IPS-NIHi7 (cell line): ENCODE measurements at regions not wholly inside any gene's neighbourhood (a gene's known extent, or its start where the extent isn't known, plus 50 kb on each side); places are given as distances from the start of the nearest gene placed in this dataset.
"Not testable (repeated sequence)": the region's sequence is repeated elsewhere in the genome, so short reads cannot be mapped to it uniquely, and the experiment has no call there.

Experiments used
- DNase-seq: peaks from one replicate; pipeline ENCODE4 v3.0.0; 2012; ENCODE audit warnings: mixed read lengths; ENCODE audit errors: extremely low spot score

DNA sequence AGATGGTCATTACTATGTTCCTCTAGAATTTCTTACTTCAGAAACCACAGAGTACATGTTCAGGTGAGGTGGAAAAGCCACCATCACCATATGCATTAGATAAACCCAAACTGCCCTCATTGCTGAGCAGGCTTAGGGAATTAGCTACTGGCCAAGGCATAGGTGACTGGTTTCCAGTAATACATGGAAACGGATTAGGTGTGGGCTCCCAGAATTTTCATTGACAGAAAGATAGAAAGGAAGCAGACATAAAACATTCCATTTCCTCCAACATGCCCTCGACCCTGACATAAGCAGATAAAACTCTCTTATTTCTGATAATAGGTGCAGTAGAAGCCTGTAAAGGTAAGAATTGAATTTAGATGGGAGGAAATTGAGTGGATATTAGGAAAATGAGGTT is 1466.1 kb downstream of the SUCLG1 start:
- no peak for DNase-seq

DNA sequence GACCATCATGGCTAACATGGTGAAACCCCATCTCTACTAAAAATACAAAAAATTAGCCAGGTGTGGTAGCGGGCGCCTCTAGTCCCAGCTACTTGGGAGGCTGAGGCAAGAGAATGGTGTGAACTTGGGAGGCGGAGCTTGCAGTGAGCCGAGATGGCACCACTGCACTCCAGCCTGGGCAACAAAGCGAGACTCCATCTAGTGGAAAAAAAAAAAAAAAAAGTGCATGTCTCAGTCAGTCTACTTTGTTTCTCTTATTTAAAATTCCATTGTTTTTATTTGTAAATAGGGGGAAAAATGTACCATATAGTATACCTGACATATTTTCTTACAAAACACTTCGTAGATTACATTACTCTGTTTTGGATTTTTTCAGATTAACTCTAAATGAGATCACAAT is 1471.4 kb downstream of the SUCLG1 start:
- not testable (repeated sequence) for DNase-seq

DNA sequence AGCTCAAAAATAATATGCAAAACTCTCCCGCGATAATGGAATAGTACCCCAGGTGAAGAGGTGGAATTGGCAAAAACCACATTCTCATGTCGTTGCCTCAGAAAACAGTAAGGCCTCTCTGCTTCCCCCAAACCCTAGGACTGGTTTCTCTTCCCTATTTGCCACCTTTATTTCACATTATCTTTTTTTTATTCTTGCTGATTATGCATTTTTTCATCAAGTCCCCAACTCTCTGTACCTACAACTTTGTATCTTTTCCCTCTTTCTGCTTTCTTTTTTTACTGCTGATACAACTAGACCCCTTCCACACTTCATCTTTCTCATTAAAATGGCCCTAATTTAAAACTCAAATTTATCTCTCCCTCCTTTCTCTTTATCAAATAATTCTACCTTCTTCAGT is 1472.2 kb downstream of the SUCLG1 start:
- DNase-seq: no peak

DNA sequence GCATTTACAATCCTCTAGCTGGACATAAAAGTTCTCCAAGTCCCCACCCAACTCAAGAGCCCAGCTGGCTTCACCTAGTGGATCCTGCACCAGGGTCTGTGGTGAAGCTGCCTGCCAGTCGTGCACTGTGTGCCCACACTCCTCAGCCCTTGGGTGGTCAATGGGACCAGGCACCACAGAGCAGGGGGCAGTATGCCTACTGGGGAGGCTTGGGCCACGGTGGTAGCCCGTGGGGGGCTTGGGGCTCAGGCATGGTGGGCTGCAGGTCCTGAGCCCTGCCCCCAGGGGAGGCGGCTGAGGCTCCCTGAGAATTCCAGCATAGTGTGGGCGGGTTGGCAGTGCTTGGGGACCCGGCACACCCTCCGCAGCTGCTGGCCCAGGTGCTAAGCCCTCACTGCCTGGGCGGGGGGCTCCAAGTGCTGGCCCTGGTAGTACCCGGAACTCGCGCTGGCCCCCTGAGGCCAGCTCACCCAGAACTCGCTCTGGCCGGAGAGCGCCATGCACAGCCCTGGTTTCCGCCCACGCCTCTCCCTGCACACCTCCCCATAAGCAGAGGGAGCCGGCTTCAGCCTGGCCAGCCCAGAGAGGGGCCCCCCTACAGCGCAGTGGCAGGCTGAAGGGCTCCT is 1473.4 kb downstream of the SUCLG1 start:
- DNase-seq: no peak

DNA sequence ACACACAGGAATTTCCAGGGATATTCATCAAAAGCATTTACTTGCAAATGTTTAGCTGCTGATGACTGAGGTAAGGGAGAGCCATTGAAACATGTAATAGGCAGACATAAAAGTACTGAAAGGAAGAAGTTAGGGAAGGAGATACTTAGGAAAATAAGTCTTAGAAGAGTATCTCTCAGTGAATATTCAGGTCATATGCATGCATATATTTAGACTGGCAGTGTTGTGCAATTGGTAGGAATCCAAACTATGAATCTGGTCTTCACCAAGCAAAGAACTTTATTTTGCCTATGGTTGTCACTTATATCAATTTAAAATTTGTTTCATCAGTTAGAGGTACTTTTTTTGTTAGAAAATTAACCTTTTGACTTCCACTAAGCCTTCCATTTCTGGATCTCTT is 1490.7 kb downstream of the SUCLG1 start:
- no peak for DNase-seq

DNA sequence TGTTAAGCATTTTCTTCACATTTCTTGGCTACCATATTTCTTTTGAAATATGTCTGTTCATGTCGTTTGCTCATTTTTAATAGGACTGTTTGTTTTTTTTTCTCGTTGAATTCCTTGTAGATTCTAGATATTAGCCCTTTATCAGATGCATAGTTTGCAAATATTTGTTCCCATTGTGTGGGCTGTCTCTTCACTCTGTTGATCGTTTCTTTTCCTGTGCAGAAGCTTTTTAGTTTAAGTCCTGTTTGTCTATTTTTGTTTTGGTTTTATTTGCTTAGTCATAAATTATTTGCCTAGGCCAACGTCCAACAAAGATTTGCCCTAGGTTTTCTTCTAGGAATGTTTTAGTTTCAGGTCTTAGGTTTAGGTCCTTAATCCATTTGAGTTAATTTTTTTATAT is 1494.7 kb downstream of the SUCLG1 start:
- DNase-seq: no peak

DNA sequence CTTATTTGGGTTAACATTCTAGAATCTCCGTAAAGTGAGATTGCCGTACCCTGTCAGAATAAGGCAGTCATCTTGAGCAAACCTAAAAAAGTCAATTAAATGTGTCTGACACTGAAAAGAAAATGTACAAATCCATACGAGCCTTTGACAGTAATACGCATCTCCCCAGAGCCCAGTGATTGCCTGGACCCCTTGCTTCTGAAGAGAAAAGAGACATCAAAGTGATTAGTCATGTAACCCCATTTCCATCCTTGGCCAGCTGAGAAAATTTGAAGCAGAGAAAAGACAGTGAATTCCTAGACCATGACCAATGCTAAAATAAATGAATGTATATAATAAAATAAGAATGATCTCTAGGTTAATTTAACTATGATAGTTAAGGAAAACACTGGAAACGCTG is 1499.4 kb downstream of the SUCLG1 start:
- no peak for DNase-seq

DNA sequence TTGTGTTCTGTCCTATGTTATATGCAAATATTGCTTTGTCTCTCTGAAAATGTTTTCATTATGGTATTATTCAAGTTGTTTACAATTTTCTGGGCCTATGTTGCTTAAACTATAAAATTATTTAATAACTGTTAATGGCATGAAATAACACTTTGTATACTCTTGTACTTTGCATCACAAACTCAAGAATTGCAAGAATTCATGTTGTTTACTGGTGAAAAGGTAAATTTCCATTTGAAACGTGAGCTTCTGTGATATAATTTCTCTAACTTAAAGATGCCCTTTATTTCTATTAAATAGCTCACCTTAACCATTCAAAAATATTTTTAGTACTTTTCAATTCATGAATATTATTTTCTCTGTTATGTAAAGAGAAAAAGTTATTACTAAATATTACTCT is 1504.2 kb downstream of the SUCLG1 start:
- DNase-seq: no peak

DNA sequence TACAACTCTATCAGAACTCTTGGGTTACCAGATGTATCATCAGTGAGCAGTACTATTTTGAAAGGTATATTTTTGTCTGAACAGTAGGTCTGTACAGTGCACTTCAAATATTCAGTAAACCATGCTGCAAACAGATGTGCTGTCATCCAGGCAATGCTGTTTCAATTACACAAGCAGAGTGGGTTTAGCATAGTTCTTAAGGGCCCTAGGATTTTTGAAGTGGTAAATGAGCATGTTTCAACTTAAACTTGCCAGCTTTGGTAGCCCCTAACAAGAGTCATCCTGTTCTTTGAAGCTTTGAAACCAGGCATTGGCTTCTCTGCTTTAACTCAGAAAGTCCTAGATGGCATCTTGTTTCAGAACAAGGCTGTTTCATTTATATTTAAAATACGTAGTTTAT is 1519.9 kb downstream of the SUCLG1 start:
- DNase-seq: no peak

DNA sequence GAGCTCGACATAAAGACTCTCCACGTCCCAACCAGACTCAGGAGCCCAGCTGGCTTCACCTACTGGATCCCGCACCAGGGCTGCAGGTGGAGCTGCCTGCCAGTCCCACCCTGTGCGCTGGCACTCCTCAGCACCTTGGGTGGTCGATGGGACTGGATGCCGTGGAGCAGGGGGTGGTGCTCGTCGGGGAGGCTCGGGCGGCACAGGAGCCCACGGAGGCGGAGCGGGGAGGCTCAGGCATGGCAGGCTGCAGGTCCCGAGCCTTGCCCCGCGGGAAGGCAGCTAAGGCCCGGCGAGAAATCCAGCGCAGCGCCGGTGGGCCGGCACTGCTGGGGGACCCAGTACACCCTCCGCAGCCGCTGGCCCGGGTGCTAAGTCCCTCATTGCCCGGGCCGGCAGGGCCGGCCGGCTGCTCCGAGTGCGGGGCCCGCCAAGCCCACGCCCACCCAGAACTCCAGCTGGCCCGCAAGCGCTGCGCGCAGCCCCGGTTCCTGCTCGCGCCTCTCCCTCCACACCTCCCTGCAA is 1520.7 kb downstream of the SUCLG1 start:
- not testable (repeated sequence) for DNase-seq

DNA sequence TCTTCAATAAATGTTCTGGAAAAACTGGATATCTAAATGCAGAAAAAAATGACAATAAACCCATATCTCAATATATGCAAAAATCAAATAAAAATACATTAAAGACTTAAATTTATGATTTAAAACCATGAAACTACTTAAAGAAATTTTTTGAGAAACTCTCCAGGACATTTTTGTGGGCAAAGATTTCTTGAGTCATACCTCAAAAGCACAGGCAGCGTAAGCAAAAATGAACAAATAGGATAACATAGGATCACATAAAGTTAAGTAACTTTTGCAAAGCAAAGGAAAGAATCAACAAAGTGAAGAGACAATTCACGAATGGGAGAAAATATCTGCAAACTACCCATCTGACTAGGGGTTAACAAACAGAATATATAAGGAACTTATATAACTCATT is 1545.5 kb downstream of the SUCLG1 start:
- no peak for DNase-seq

DNA sequence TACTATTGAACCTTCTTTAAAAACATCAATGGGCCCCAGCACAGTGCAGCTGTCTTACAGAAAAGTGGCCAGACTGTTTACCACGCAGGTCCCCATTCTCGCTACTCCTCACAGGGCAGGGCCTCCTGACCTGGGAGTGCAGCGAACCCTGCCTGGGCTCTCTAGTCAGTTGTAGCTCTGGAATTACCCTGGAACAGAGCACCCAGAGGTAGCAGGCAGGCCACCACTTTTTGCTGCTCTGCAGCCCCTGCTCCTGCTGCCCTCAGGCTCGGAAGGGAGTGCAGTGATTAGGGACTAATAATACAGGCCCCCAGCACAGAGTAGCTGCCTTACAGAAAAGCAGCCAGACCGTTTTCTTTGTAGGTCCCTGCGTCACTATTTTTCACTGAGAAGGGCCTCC is 1563.0 kb downstream of the SUCLG1 start:
- no peak for DNase-seq

DNA sequence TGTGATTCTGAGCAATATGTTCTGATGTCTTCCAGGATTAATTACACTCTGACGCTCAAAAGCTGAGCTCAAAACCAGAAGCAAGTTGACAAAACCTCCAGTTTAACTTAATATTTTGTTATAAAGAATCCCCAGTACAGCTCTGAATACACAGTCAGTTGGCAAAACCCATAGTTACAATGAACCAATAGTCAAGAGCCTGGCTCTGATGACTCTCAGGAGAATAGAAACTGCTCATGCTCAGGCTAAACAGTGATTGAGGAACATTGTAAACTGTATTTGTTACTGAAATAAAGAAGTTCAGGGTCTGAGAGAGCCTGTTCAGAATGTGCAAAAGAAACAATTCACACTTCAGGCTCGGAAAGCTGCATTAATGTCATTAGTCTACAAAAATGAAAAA is 1565.9 kb downstream of the SUCLG1 start:
- no peak for DNase-seq

DNA sequence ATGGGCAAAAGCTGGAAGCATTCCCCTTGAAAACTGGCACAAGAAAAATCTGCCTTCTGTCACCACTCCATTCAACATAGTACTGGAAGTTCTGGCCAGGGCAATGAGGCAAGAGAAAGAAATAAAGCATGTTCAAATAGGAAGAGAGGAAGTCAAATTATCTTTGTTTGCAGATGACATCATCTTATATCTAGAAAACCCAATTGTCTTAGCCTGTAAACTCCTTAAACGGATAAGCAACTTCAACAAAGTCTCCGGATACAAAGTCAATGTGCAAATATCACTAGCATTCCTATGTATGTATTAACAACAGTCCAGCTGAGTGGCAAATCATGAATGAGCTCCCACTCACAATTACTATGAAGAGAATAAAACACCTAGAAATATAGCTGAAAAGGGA is 1579.3 kb downstream of the SUCLG1 start:
- DNase-seq: no peak

DNA sequence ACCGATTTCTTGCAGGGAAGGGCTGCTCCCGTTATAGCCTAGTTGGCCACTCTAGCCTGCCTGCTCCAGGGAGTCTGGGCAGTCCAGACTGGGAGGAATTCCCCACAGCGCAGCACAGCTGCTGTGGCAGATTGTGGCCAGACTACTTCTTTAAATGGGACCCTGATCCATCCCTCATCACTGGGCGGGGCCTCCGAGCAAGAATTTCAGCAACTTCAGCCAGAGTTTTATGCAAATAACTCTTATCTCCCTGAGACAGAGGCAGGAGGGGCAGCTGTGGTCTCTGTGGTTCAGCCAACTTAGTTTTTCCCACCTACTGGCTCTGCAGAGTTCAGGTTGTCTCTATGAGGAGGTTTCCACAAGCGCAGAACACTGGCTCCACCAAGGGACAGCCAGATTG is 1583.2 kb downstream of the SUCLG1 start:
- DNase-seq: no peak

DNA sequence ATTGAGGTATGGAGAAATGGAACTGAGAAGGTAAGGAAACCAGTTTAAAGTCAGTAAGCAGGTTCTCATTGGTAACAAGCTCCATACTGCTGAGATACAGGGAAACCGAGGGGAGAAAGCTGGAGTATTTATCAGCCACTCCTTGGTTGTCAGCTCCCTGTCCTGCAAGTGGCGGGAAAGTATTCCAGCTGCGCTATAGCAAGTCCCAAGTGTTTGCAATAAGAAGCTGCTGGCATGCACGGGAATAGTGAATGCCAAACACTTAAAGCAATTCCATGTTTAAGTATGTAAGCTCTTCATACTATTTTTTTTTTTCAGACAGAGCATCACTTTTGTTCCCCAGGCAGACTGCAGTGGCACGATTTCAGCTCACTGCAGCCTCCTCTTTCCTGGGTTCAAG is 1601.1 kb downstream of the SUCLG1 start:
- DNase-seq: no peak

DNA sequence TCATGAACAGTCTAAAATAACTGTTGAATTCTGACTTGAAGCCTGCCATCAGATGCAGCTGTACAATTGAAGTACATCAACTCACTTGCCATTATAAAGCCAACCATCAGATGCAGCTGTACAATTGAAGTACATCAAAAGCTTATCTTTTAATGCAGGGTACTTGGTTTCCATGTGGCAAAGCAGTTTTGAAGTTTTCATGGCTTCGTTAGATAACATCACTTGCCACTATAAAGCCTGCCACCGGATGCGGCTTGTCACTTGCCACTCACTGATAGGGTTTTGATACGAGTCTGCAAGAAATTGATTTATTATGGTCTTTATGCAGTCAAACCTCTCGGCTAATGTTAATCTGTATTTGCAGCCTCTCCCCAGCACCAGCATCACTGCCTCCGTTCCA is 1605.8 kb downstream of the SUCLG1 start:
- no peak for DNase-seq

DNA sequence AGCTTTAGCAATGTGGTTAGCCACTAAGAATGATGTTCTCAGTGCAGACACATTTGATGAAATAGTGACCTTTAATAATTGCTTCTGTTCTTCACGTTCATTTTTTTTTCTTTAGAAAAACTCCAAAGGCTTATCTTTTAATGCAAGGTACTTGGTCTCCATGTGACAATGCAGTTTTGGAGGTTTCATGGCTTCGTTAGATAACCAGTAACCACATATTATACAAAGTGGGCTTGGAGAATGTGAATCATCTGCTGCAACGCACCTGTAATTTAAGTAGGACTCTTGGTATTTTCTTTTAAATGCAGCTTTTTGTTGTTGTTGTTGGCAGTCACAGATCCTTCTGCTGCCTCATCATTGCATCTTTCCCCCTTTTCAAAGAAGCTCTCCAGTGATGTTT is 1606.3 kb downstream of the SUCLG1 start:
- no peak for DNase-seq

DNA sequence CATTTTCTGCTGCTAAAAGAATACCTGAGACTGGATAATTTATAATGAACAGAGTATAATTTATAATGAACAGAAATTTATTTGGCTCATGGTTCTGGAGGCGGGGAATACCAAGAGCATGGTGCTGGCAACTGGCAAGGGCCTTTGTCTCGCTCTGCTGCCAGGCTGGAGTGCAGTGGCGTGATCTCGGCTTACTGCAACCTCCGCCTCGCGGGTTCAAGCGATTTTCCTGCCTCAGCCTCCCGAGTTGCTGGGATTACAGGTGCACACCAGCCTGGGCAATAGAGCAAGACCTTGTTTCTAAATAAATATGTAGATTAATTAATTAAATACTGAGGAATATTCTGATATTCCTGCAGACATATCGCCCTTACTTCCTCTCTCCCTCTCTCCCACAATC is 1610.8 kb downstream of the SUCLG1 start:
- no peak for DNase-seq

DNA sequence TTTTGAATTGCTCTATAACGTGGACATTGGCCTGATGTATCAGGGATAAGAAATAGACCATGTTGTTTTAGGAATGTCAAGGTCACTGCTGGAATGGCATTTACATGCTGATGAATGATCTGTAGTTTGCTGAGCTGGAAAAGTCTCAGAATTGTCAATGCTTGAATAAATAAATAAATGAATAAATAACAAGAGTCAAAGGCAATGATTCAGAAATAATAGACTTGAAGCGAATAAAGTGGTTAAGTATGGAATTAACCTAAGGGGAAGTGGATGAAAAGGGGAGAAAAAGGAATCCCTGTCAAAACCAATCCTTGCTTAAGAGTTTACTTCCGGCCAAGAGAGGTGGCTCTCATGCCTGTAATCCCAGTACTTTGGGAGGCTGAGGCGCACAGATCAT is 1620.0 kb downstream of the SUCLG1 start:
- DNase-seq: no peak

DNA sequence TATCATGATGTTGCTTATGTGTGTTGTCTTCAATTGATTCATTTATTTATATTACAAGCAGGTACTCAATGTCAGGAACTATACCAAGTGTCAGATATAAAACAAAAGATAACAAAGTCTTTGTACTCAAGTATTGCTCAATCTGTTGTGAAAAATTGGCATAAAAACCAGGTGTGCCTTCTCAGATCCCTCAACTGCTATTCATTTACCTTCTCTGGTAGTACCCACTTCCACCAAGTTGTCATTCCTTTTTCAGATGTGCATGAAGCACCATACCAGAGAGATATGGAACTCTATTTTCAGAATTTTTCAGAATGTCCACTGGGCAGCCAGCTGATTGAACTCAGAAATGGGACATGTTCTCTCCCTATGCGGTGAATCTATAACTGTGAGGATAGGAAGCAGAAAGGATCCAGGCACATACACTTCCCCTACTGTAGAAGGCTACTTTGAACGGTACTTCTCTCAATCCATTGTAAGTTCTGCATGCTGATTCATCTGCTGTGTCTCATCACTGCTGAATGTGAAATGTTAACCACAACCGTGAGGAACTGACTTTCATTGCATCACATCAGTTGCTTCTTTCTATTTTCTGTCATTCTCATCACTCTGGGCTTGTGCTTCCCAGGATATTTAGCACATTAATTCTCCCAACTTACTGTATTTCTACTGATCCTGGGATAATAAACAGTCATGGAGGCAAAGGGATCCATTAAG is 1621.3 kb downstream of the SUCLG1 start:
- DNase-seq: no peak

DNA sequence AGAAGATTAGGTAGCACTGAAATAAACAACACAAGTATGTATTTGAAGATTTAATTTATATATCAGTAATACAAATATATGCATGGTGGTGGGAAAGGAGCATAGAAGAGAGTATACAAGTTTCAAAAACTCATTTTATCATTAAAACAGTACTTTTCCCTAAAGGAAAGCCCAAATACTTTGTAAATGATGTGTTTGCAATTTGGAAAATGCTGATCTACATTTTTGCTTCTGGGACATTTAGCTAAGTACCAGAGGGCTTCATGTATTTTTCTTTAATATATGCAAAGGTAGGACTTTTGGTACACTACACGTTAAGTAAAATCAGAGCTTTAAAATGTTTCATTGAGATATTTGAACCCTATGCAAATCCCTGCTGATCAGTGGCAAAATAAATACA is 1624.2 kb downstream of the SUCLG1 start:
- no peak for DNase-seq

DNA sequence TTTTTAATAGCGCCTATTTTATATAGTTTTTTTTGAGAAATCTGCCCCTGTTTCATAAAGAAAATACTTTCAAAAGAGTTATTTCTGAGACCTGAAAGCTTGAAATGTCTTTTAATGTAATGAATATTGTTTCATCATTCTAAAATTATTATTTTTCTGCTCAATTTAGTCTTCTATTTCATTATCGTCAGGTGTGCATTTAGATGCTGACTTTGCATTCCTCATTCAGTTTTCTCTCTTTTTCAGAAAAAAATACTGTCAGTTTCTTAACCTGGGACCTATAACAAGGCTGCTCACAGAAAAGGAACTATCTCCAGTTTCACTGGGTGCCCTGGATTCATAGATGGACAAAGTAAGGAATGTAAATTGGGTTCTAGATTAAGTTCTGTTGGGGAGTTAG is 1631.7 kb downstream of the SUCLG1 start:
- DNase-seq: no peak

DNA sequence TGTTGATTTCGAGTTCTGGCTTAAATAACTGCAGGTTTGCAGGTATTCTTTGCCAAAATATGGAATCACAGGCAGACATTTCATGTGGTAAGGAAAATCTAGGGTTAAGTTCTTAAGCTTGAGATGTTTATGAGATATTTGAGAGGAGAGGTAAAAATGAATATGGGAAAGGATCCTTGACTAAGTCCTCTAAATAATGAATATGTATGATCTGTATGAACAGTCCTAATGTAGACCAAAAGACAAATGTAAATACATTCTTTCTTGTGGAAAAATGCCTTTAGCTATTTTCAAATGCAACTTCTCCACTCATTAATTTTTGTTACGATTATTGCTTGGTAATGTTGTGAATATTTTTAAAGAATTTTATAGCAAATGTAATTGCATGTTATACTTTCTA is 1632.6 kb downstream of the SUCLG1 start:
- no peak for DNase-seq
